ENCODE measurements at regions not wholly inside any gene's neighbourhood (a gene's known extent, or its start where the extent isn't known, plus 50 kb on each side); places are given as distances from the start of the nearest gene placed in this dataset.
"Not testable (repeated sequence)": the region's sequence is repeated elsewhere in the genome, so short reads cannot be mapped to it uniquely, and the experiment has no call there.

DNA sequence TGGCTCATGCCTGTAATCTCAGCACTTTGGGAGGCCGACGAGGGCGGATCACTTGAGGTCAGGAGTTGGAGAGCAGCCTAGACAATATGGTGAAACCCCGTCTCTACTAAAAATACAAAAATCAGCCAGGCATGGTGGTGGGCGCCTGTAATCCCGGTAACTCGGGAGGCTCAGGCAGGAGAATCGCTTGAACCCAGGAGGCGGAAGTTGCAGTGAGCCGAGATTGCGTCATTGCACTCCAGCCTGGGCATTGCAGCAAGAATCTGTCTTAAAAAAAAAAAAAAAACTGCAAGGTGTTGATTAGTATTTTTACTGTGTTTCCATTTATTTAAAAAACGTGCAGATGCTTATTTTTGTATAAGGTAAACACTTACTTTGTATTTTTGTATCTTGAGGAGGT lies 152.0 kb upstream of the HS3ST4 start:
- H2BK20ac ChIP-seq (ENCODE audit: low read depth, low read length); H2BK120ac ChIP-seq (ENCODE audit: low read depth, low read length); dilution Hi-C loops (cut with HindIII; ENCODE audit: low sequenced_read_pairs, unreplicated experiment); in situ Hi-C loops (cut with MboI; ENCODE audit: low sequenced_read_pairs); H3K4me1 ChIP-seq (ENCODE audit: control insufficient read depth, insufficient read depth, low read length); DNase-seq; H3K79me1 ChIP-seq (ENCODE audit: low read depth in 1 of 2, low read length in 2 of 2); H3K18ac ChIP-seq (ENCODE audit: low read depth, low read length); H3K4me3 ChIP-seq (ENCODE audit: insufficient read depth, low read depth, low read length); H3K27me3 ChIP-seq (ENCODE audit: control insufficient read depth, insufficient read depth, low read length); H4K20me1 ChIP-seq (ENCODE audit: insufficient read depth, low read length); H3K36me3 ChIP-seq (ENCODE audit: control insufficient read depth, insufficient read depth, low read length); BruUV-seq (replicated peaks); H3K9ac ChIP-seq (ENCODE audit: low read depth, low read length); H2BK15ac ChIP-seq (ENCODE audit: low read depth, low read length); POLR2A ChIA-PET (ENCODE audit: unreplicated experiment); H3K4ac ChIP-seq (ENCODE audit: low read depth, low read length); H2BK5ac ChIP-seq (ENCODE audit: low read depth, low read length, poor library complexity, severe bottlenecking); H4K91ac ChIP-seq (ENCODE audit: insufficient read depth, low read depth, low read length); H3K14ac ChIP-seq (replicated peaks; ENCODE audit: low read depth, low read length); H2AFZ ChIP-seq (replicated peaks; ENCODE audit: low read length, poor library complexity); H4K8ac ChIP-seq (ENCODE audit: low read depth in 2 of 2, low read length in 2 of 2); ATAC-seq (ENCODE audit: low read depth); CTCF ChIA-PET; H3K4me2 ChIP-seq (ENCODE audit: low read depth, low read length); intact Hi-C loops (cut with micrococcal nuclease); H3K27ac ChIP-seq (ENCODE audit: insufficient read depth, low read length); H4K5ac ChIP-seq (ENCODE audit: low read depth, low read length); H3K23ac ChIP-seq (ENCODE audit: low read depth, low read length); H2AK9ac ChIP-seq (replicated peaks; ENCODE audit: low read depth, low read length, poor library complexity); H3K9me1 ChIP-seq (ENCODE audit: insufficient read depth, low read length); H2AK5ac ChIP-seq (ENCODE audit: low read depth, low read length); H3K56ac ChIP-seq (ENCODE audit: extremely low read depth, insufficient read depth, low read length): not testable (repeated sequence)
- H3K9me3 ChIP-seq (ENCODE audit: control insufficient read depth, insufficient read depth, low read length) = peaks cover 13% of the 10 kb centered on the region
- WGBS, 2 experiments (ENCODE audit: extremely low coverage in 2 of 2, insufficient read length in 1 of 2) = no CpG with 5 or more reads among the region's 12 CpGs
